22Rv1 (cell line): ENCODE measurements at regions not wholly inside any gene's neighbourhood (a gene's known extent, or its start where the extent isn't known, plus 50 kb on each side); places are given as distances from the start of the nearest gene placed in this dataset.
"Not testable (repeated sequence)": the region's sequence is repeated elsewhere in the genome, so short reads cannot be mapped to it uniquely, and the experiment has no call there.

Source experiments
- ZFX ChIP-seq: fragments of 450-650 bp; IDR thresholded peaks from 2 replicates; pipeline ENCODE4 v1.6.1; 2017; ENCODE audit warnings: antibody characterized with exemption, borderline replicate concordance
- TF ChIP-seq, protein P1 (sequence below): fragments of 450-650 bp; IDR thresholded peaks from 2 replicates; pipeline ENCODE4 v1.5.1; 2017; ENCODE audit warnings: mild to moderate bottlenecking

DNA sequence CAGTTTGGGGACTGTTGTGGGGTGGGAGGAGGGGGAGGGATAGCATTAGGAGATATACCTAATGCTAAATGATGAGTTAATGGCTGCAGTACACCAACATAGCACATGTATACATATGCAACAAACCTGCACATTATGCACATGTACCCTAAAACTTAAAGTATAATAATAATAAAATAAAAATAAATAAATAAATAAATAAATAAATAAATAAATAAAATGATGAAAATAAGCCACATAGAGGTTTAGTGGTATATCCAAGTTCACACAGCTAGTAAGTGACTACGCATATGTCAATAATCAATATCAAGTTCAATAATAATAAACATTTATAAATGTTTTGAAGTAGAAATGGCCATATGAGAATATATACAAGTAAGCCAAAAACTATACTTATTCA lies 141.7 kb upstream of the LHX8 start:
- TF ChIP-seq, protein P1, sequence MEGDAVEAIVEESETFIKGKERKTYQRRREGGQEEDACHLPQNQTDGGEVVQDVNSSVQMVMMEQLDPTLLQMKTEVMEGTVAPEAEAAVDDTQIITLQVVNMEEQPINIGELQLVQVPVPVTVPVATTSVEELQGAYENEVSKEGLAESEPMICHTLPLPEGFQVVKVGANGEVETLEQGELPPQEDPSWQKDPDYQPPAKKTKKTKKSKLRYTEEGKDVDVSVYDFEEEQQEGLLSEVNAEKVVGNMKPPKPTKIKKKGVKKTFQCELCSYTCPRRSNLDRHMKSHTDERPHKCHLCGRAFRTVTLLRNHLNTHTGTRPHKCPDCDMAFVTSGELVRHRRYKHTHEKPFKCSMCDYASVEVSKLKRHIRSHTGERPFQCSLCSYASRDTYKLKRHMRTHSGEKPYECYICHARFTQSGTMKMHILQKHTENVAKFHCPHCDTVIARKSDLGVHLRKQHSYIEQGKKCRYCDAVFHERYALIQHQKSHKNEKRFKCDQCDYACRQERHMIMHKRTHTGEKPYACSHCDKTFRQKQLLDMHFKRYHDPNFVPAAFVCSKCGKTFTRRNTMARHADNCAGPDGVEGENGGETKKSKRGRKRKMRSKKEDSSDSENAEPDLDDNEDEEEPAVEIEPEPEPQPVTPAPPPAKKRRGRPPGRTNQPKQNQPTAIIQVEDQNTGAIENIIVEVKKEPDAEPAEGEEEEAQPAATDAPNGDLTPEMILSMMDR: not testable (repeated sequence)
- not testable (repeated sequence) for TF ChIP-seq ZFX
